Fibroblast of villous mesenchyme (primary cell): ENCODE measurements at regions not wholly inside any gene's neighbourhood (a gene's known extent, or its start where the extent isn't known, plus 50 kb on each side); places are given as distances from the start of the nearest gene placed in this dataset.
"Not testable (repeated sequence)": the region's sequence is repeated elsewhere in the genome, so short reads cannot be mapped to it uniquely, and the experiment has no call there.

Source experiments
- DNase-seq: peaks from one replicate; pipeline ENCODE4 v3.0.0-alpha.2; 2010; ENCODE audit warnings: low read depth
- H3K4me3 ChIP-seq: 2 replicates; pipeline ENCODE4 v1.5.1; 2011; ENCODE audit warnings: low read depth, mild to moderate bottlenecking, low read length
- TF ChIP-seq, protein P1 (sequence below): IDR thresholded peaks from 2 replicates; pipeline ENCODE4 v1.5.1; 2012; ENCODE audit warnings: low read depth, mild to moderate bottlenecking, low read length; ENCODE audit not compliant: insufficient read depth

DNA sequence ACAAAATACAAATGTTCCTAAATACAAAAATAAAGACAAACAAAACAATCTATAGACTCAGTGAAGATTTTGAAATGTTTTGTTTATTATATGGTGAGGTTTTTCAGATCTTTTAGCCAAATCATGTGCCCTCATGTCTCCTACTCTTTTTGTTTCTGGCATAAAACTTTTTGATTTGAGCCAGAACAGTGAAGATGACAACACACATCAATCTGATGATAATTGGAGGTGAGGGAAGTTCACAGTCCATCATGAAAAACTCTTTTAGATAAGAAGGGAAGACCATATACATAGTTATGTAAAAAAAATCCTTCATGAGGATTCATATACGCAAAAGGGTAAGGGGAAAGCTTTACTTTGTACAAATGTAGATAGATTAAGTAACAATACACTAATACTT, 75.1 kb upstream of the OSBPL11 start:
- no peak for DNase-seq
- no peak overlapping the region for H3K4me3 ChIP-seq
- TF ChIP-seq, protein P1, sequence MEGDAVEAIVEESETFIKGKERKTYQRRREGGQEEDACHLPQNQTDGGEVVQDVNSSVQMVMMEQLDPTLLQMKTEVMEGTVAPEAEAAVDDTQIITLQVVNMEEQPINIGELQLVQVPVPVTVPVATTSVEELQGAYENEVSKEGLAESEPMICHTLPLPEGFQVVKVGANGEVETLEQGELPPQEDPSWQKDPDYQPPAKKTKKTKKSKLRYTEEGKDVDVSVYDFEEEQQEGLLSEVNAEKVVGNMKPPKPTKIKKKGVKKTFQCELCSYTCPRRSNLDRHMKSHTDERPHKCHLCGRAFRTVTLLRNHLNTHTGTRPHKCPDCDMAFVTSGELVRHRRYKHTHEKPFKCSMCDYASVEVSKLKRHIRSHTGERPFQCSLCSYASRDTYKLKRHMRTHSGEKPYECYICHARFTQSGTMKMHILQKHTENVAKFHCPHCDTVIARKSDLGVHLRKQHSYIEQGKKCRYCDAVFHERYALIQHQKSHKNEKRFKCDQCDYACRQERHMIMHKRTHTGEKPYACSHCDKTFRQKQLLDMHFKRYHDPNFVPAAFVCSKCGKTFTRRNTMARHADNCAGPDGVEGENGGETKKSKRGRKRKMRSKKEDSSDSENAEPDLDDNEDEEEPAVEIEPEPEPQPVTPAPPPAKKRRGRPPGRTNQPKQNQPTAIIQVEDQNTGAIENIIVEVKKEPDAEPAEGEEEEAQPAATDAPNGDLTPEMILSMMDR = no peak

DNA sequence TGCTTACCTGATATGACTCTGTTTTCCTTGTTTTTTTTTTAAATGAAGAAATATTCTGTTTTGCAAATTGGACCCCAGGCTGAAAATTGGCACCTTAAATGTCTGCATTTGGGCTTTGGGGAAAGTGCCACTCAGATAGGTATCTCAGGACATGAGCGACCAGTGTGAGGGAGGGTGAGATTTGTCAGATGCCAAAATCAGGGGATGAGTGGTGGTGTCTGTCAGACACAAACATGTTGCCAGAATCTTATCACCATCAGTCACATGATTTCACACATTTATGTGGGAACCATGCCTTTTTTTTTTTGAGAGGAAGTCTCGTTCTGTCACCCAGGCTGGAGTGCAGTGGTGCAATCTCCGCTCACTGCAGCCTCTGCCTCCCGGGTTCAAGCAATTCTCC, 75.6 kb upstream of the OSBPL11 start:
- TF ChIP-seq, protein P1 = no peak
- H3K4me3 ChIP-seq = no peak overlapping the region
- DNase-seq = no peak

DNA sequence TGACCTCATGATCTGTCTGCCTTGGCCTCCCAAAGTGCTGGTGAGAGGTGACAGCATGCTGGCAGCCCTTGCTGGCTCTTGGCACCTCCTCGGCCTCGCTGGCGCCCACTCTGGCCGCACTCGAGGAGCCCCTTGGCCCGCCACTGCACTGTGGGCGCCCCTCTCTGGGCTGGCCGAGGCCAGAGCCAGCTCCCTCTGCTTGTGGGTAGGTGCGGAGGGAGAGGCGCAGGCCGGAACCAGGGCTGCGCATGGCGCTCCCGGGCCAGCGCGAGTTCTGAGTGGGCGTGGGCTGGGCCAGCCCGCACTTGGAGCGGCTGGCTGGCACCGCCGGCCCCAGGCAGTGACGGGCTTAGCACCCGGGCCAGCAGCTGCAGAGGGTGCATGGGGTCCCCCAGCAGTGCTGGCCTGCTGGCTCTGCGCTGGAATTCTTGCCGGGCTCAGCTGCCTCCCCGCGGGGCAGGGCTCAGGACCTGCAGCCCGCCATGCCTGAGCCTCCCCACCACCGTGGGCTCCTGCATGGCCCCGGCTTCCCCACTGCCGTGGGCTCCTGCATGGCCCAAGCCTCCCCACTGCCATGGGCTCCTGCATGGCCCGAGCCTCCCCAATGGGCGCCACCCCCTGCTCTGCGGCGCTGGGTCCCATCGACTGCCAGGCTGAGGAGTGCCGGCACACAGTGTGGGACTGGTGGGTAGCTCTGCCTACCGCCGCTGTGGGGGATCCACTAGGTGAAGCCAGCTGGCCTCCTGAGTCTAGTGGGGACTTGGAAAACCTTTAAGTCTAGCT, 76.4 kb upstream of the OSBPL11 start:
- TF ChIP-seq, protein P1 = no peak
- no peak overlapping the region for H3K4me3 ChIP-seq
- DNase-seq = no peak

DNA sequence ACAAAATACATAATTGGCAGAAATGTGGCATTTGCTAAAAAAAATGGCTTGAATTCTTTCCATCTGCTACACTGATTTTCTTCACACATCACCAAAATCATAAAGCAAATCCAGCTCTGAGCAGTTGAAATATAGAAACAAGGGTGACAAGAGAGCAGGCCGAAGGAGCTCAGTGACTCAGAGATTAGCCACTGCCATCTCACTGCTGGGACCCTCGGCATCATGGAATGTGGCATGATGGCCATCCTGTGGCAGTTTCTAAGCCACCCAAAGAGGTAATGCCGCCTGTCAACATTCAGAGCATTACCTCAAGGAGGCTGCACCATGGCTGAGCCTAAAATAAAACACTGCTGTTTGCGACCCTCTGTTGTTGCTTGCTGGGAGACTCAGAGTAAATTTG, 80.5 kb upstream of the OSBPL11 start:
- DNase-seq = no peak
- no peak overlapping the region for H3K4me3 ChIP-seq
- TF ChIP-seq, protein P1 = no peak

DNA sequence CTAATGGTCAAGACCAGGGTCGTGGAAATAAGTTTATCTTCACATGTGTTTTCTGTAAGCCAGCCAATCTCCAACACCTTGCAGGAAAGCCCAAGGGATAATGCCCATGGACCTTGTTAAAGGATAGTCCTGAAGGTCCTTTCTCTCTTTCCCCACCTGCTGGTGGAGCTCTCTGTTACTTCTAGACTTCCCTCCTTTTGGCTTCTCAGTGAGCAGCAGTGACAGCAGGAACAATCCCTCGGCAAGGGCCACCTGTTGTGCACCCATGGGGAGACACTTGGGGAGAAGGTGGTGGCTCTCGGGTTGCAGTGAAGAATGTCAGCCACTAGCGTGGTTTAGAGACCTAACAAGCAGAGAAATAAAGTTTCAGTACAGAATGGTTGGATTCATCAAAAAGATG, 84.0 kb upstream of the OSBPL11 start:
- DNase-seq = no peak
- H3K4me3 ChIP-seq = no peak overlapping the region
- TF ChIP-seq, protein P1 = peak; percentile 19

DNA sequence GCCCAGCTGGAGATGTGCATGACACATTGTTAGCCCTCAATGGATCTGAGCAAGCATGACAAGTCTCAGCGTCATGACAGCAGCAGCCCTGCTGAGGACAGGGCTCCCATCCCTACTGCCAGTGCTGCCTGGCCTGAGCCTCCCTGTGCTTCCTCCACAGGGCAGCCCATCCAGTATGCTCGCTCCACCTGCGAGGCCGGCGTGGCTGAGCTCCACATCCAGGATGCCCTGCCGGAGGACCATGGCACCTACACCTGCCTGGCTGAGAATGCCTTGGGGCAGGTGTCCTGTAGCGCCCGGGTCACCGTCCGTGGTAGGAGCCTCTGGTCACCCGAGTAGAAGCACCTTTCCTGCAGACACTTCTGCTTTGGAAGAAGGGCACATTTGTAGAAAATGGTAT, 85.8 kb upstream of the OSBPL11 start:
- DNase-seq = no peak
- no peak overlapping the region for H3K4me3 ChIP-seq
- TF ChIP-seq, protein P1 = no peak

DNA sequence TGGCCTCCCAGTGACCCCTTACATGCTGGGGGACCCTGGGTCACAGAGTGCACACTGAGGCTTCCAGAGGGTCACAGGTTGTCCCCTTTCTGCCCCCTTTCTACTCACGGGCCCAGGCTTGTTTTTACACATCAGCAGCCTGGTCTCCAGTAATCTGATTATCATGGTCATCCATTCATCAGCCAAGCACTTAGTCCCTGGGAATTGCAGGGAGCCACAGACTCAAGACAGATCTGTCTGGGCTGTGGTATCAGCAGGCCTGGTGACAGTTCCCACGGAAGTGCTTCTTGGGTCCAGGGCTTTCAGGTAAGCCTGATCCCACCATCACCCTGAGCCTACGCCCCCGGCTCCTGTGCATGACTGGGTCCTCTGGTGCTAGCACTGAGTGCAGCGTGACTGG, 86.6 kb upstream of the OSBPL11 start:
- not testable (repeated sequence) for H3K4me3 ChIP-seq, DNase-seq

DNA sequence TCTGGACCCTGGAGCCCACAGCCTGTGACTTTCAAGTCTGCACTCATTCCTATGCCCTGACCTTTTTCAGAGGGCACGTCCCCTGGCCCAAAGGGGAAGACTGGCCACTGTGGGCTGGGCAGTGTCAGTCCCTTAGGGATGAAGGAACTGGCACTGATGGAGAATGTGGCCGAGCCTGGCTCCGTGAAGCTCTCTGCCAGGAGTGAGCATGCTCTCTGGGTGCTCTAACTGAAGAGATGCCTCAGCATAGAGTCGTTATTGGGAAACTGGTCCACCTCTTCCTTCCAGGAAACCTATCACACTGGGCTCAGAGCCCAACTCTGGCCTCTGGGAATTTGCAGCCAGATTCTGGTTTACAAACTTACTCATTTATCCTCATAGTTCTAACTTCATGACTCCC, 87.3 kb upstream of the OSBPL11 start:
- peak; percentile 25 for DNase-seq
- H3K4me3 ChIP-seq = not testable (repeated sequence)
